GM19351 (cell line): ENCODE measurements at regions not wholly inside any gene's neighbourhood (a gene's known extent, or its start where the extent isn't known, plus 50 kb on each side); places are given as distances from the start of the nearest gene placed in this dataset.

Experiments
- ATAC-seq: cut with Tn5 transposase; IDR thresholded peaks from one replicate; pipeline ENCODE4 v1.9.1; 2021; ENCODE audit warnings: mild to moderate bottlenecking, moderate library complexity; ENCODE audit not compliant: unreplicated experiment

DNA sequence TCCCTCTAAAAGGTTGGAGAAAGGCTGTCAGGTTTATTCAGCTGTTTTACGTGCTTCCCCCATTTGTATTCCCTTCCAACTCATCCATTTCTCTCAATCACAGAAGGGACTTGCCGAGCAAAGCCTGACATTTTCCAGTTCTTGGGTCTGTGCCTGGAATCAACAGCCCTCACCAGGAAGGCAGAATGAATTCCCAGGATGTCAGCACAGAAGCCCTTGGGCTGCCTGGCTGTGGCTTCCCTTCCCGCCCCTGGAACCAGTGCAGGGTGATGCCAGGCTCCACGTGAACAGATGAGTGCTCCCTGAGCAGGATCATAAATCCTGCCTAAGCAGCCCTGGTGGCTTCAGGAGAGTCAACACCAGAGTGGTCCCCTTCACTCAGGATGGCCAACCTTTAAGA is 86.1 kb upstream of the CD83 start:
- no peak for ATAC-seq

GRCh38 chr6:14035071-14035847 is 82.3 kb upstream of the CD83 start:
- no peak for ATAC-seq

DNA sequence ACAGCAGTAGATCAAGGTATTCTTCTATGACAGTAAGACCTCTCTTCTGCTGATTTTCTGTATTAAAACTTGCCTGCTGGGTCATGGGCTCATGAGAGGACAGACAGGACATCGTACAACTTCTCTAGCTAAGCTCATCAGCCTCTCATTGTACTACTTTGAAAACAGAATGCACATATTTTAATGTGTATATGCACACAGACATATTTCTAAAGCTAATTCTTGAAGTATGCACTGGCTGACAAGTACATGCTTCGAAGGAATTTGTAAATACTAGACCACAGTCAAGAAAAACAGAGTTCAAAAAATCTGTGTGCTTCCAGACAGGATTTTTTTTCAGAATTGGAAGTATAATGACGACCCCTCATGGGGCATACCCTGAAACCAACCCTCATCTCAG is 81.7 kb upstream of the CD83 start:
- ATAC-seq, result no peak

DNA sequence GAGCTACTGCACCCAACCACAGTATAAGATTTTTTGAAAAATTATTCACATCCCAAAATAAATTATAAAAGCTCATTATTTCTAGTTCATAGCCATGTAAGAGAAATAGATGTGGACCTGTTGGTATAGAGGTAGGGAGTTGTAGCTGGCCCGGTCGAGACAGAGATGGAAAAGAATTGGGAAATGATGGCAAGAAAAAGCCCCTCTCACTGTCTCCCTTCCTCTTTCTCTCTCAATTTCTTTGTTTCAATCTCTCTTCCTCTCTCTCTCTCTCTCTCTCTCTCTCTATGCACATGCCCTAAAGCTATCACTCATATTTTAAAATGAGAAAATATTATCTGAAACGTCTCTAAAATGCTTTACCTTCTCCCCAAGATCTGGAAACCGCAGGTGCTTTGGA is 80.7 kb upstream of the CD83 start:
- no peak for ATAC-seq

GRCh38 chr6:14037402-14038277 is 79.9 kb upstream of the CD83 start:
- no peak for ATAC-seq

DNA sequence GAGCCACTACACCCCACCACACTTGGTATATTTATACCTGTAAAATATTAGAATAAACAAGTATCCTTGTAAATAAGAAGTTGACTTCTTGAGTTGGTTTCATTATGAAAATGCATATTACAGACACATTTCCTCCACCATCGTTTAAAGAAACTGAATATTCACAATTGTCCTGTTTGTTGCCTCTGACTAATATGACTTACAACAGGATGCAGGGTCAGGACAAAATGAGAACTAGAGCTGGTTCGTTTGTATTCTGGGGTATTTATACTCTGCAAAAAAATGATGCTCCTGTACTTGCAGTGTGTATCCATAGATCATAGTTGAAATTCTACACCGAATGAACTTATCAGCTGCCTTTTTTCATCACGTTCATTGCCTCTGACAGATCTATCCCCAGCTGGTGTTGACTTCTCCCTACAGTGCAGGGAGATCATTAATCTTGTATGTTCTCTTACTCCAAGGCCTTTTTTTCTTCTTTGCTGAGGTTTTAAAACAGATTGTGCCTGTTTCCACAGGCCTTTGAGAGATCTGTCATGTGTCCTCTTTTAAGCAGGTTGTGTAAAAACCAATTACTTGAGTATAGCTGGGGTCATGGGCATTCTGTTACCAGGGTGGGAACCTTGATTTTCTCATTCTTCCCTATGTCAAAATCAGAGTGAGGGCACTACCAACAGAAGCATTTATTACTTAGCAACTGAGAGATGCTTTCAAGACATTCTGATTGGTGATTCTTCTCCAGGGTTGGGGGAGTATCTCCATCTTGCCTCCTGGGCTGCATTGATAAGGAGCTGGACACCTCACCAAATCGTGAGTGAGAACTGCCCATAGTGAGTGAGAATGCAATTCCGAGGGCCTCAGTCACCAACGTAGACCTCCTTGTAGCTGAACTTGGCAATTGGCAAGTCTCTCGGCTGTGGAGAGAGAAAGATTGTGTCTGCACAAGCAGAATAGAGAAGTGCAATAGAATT is 78.8 kb upstream of the CD83 start:
- no peak for ATAC-seq

DNA sequence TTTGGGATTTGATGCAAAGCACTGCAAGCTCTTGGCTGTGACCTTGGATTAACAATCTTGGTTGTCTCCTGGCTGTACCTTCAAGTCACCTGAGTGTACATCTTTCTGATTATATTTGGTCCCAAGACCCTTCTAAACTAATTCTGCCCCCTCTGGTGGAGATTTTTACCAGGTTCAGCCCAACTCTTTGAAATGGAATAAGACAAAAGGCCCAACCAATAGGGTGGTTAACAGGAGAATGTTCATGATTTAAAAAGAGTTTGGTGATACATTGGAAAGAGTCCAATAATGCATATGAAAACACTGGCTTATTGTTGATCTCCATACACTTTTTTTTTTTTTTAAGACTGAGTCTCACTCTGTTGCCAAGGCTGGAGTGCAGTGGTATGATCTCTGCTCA is 77.5 kb upstream of the CD83 start:
- no peak for ATAC-seq

- peak; percentile 63 for ATAC-seq
Observed at GRCh38 chr6:14046476-14047068, 71.0 kb upstream of the CD83 start.

GRCh38 chr6:14047151-14047740 is 70.3 kb upstream of the CD83 start:
- ATAC-seq, result no peak

DNA sequence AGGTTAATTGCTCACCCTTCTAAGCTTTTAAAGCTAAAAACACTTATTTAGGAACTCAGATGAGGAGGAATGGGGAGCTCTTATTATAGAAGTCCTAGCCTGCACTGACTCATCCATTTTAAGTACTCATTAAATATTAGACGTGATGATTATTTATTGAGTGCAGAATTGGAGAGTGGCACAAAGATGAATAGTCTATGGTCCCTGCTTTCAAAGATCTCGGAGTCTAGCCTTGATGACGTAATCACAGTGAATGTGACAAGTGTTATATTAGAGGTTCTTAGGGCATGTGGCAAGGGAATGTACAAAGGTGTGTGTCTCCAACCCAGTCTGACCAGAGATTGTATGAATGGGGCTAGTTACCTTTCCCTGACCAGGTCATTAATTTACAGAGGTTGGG is 68.7 kb upstream of the CD83 start:
- ATAC-seq, result no peak

DNA sequence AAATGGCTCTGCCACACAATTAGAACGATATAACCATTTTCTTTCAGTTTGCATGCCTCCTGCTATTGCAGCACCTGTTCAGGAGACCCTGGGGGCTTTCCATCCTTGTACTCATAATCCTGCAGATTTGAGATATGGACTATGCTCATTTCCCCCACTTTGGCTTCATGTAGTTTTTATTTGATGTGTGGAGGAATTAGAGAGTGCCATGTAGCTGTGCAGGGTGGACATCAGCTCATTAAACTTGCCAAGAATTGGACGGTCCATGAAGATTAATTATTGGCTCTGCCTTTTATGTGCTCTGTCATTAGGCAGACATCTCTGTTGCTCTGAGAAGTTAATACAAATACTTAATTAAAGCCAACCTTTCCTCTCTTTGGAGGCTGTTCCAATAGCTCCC is 66.2 kb upstream of the CD83 start:
- no peak for ATAC-seq

GRCh38 chr6:14053811-14054210 is 63.8 kb upstream of the CD83 start:
- ATAC-seq, result no peak

DNA sequence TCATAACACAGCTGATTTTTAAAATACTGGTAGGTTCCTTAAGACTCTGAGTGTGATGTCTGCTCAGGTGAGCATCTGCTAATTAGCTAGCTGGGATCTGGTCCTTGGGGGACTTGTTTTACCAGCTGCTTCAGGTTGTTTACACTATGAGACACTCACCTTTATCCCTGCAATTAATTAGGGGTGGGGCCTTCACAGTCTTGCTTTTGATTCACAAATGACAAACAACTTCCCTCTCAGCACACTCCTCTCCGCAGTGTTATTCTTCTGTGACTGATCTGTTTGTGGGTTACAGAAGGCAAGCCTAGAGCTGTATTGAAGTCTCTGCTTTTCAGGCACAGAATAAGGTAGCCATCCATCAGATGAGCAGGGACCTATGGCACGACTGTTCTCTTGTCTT is 62.0 kb upstream of the CD83 start:
- ATAC-seq, result no peak

- ATAC-seq, result no peak
Observed at GRCh38 chr6:14058029-14058695, 59.4 kb upstream of the CD83 start.

GRCh38 chr6:14058735-14059134 is 58.8 kb upstream of the CD83 start:
- no peak for ATAC-seq

DNA sequence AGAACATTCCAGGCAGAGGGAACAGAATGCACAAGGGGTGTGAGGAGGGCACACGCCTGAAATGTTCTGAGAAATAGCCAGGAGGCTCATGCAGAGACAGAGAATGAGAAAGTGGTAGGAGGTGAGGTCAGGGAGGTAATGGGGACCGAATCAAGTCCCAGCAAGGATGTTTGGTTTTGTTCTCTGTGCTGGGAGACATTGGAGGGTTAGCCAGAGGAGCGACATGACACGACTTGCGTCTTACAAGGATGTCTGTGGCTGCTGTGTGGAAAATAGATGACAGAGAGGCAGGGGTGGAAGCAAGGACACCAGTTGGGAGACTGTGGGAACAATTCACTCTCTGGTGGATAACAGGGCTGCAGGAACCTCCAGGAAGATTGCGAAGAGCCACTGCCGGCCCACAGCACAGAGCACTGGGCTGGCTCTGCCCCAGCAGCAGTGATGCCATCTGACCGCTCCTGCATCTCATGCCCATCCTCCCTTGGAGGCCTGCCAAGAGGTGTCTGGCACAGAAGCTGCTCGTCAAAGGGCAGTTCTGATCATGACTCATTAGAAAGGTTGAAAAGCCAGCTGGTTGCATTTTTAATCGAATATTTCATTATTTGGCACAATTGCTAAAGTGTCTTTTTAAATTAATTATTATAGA is 57.7 kb upstream of the CD83 start:
- no peak for ATAC-seq

- ATAC-seq, result no peak
Observed at GRCh38 chr6:14060971-14061370, 56.6 kb upstream of the CD83 start.

DNA sequence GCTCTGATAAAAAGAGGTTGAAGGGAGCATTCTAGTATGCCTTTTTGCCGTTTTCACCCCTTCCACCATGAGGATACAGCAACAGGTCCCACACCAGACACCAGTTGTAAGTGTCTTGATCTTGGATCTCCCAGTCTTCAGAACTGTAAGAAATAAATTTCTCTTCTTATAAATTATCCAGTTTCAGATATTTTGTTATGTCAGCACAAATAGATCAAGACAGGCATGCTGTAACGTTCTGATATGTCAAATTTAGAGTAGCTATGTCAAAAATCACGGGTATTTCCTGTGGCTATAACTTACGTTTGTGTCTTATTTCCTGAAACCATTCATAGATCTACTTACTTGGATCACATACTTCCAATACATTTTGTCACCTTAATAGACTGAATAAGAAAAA is 55.9 kb upstream of the CD83 start:
- ATAC-seq, result no peak

DNA sequence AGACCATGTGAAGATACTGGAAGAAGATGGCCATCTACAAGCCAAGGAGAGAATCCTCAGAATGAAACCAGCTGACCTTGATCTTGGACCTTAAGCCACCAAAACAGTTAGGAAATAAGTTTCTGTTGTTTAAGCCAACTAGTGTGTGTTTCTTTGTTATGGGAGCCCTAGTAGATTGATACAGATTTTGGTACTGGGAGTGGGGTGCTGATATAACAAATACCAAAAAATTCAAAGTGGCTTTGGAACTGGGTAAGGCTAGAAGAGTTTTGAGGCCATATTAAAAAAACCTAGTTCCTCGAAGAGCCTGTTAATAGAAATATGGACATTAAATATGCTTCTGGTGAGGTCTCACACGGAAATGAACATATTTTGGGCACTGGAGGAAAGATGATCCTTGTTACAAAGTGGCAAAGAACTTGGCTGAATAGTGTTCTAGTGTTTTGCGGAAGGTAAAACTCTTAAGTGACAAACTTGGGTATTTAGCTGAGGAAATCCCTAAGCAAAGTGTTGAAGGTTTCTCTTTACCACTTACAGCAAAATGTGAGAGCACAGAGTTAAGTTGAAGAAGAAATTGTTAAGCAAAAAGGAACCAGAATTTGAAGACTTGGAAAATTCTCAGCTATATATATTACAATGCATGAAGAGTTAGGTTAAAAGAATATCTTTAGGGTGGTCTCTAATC is 55.1 kb upstream of the CD83 start:
- ATAC-seq, result no peak
